Peyer's patch (tissue), 4 donors: ENCODE measurements at regions not wholly inside any gene's neighbourhood (a gene's known extent, or its start where the extent isn't known, plus 50 kb on each side); places are given as distances from the start of the nearest gene placed in this dataset.
"Not testable (repeated sequence)": the region's sequence is repeated elsewhere in the genome, so short reads cannot be mapped to it uniquely, and the experiment has no call there.

Source experiments
- DNase-seq, 3 donors: peaks; one replicate each; pipeline ENCODE4 v3.0.0-alpha.2; 2017 to 2019
- H3K27ac ChIP-seq, 4 donors: fragments of 200-600 bp; sonication (generic); one replicate each; pipeline ENCODE4 v1.5.1; 2016 to 2019
- H3K27me3 ChIP-seq, 2 donors: fragments of 200-600 bp; sonication (generic); one replicate each; pipeline ENCODE4 v1.5.1; 2019
- H3K36me3 ChIP-seq, 3 donors: fragments of 200-600 bp; sonication (generic); one replicate each; pipeline ENCODE4 v1.5.1; 2016 to 2019
- H3K4me1 ChIP-seq, 4 donors: fragments of 200-600 bp; sonication (generic); one replicate each; pipeline ENCODE4 v1.5.1; 2016 to 2019
- H3K4me3 ChIP-seq, 4 donors: fragments of 200-600 bp; sonication (generic); 1 replicate in 3 of 4; 2 replicates in 1 of 4; pipeline ENCODE4 v1.5.1; 2016 to 2019; ENCODE audit warnings: mild to moderate bottlenecking in 1 of 4
- H3K9me3 ChIP-seq, 4 donors: fragments of 200-600 bp; sonication (generic); one replicate each; pipeline ENCODE4 v1.5.1; 2016 to 2019; ENCODE audit warnings: mild to moderate bottlenecking in 1 of 4
- POLR2A ChIP-seq, 2 donors: fragments of 450-650 bp; IDR thresholded peaks; one replicate each; pipeline ENCODE4 v1.5.1; 2017; ENCODE audit warnings: antibody characterized with exemption in 2 of 2, mild to moderate bottlenecking in 2 of 2, moderate library complexity in 2 of 2
- TF ChIP-seq, protein P1 (sequence below), 6 experiments: fragments of 450-650 bp in 4 of 6; fragments of 200-600 bp in 2 of 6; sonication (generic) in 1 of 6; IDR thresholded peaks; one replicate each; pipeline ENCODE4 v1.5.1; 2017 to 2019; ENCODE audit warnings: antibody characterized with exemption in 6 of 6, mild to moderate bottlenecking in 3 of 6, moderate library complexity in 1 of 6

DNA sequence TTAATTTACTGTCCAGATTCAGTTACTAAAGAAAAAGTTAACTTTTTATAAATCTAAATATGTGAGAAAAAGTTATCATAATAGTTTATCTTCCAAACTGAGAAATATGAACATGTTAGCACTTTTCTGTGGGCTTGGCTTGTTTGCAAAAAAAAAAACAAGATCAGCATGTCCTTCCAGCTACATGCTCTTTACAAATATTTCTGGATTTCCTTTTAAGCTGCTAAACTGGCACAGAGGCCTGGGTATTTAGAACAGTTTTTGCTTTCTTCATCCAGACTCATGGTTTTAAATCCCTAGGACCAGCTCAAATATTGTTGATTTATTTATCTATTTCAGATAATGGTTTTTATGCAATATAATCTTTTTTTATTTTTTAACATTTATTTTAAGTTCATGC lies 1444.5 kb upstream of the FLRT2 start:
- peaks cover 0 to 4% (median 0%) of the 10 kb centered on the region in 4 donors for H3K9me3 ChIP-seq
- H3K4me1 ChIP-seq, result no peaks in the 10 kb centered on the region
- no peak for DNase-seq
- no peak overlapping the region for H3K4me3 ChIP-seq
- TF ChIP-seq, protein P1, sequence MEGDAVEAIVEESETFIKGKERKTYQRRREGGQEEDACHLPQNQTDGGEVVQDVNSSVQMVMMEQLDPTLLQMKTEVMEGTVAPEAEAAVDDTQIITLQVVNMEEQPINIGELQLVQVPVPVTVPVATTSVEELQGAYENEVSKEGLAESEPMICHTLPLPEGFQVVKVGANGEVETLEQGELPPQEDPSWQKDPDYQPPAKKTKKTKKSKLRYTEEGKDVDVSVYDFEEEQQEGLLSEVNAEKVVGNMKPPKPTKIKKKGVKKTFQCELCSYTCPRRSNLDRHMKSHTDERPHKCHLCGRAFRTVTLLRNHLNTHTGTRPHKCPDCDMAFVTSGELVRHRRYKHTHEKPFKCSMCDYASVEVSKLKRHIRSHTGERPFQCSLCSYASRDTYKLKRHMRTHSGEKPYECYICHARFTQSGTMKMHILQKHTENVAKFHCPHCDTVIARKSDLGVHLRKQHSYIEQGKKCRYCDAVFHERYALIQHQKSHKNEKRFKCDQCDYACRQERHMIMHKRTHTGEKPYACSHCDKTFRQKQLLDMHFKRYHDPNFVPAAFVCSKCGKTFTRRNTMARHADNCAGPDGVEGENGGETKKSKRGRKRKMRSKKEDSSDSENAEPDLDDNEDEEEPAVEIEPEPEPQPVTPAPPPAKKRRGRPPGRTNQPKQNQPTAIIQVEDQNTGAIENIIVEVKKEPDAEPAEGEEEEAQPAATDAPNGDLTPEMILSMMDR (IDR thresholded peaks at IDR 0.05), result no peak
- TF ChIP-seq POLR2A (IDR thresholded peaks at IDR 0.05), result no peak
- H3K27ac ChIP-seq, result no peak overlapping the region
- H3K36me3 ChIP-seq, result no peaks in the 10 kb centered on the region
- no peaks in the 10 kb centered on the region for H3K27me3 ChIP-seq

DNA sequence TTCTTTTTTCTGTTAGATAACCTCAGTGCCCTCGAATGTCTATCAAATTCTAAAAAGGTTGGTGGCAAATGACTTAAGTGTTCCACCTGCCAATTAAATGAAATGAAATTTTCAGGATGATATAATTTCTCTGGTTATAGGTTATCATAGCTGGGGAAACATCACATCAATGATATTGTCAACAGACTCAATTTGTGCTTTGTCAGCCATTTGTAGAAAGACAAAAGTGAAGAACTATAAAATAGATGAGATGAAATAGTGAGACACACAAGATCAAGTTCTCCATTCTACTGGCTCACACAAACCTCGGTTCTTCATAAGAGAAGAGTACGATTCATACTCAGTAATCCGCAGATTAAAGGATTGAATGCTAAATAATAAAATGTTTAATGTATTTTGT lies 1443.2 kb upstream of the FLRT2 start:
- Histone ChIP-seq H3K9me3 (peaks cover 0 to 4% (median 0%) of the 10 kb centered on the region in 4 donors), H3K4me3 (no peak overlapping the region), H3K4me1 (no peaks in the 10 kb centered on the region), H3K36me3 (no peaks in the 10 kb centered on the region), H3K27me3 (no peaks in the 10 kb centered on the region), H3K27ac (no peak overlapping the region)
- no peak for TF ChIP-seq POLR2A (IDR thresholded peaks at IDR 0.05)
- TF ChIP-seq, protein P1 (IDR thresholded peaks at IDR 0.05), result no peak
- no peak for DNase-seq

DNA sequence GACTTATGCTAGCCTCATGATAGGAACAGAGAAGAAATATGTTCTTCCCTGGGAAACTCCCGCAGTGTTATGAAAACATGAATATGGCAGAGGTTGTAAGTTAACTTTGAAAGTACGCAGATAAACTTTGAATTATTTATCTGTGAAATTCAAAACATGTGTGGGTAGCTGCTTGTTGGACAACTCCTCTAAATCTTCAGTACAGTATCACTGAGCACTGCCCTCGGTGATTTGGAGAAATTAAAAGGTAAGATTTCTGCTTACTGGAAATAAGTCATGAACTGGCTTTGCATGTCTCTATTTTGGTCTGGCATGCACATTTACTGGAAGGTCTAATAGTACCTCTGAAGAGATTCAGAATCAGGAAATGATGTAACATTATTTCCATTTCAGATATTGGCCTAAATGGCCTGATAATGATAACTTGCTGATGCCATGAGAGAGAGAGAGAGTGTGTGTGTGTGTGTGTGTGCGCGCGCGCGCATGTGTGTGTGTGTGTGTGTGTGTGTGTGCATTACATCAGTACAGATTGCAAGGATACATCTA lies 1441.9 kb upstream of the FLRT2 start:
- no peak overlapping the region for H3K4me3 ChIP-seq
- no peaks in the 10 kb centered on the region for H3K4me1 ChIP-seq
- H3K36me3 ChIP-seq, result no peaks in the 10 kb centered on the region
- H3K27me3 ChIP-seq, result no peaks in the 10 kb centered on the region
- H3K27ac ChIP-seq, result no peak overlapping the region
- no peak for TF ChIP-seq POLR2A (IDR thresholded peaks at IDR 0.05)
- TF ChIP-seq, protein P1 (IDR thresholded peaks at IDR 0.05), result no peak
- H3K9me3 ChIP-seq, result peaks cover 0 to 4% (median 0%) of the 10 kb centered on the region in 4 donors
- no peak for DNase-seq

DNA sequence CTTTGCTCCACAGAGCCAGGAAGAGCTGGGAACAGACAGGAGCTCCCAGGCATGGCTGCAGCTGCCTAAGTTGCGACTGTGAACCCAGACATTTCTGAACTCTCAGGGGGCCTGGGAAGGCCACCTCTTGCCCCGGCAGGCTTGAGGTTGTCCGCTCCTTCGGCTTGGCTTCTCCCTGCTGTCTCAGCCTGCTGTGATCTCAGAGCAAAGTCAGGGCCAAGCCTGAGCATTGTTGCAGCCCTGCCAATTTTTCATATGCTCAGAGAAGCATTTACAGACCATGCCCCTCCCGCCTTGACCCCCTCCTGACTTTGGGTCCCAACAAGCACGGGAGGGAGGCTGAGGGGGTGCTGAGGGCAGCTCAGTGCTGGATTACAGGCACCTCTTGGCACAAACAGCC lies 1439.1 kb upstream of the FLRT2 start:
- no peak for DNase-seq
- no peaks in the 10 kb centered on the region for H3K4me1 ChIP-seq
- H3K4me3 ChIP-seq, result no peak overlapping the region
- H3K27me3 ChIP-seq, result no peaks in the 10 kb centered on the region
- TF ChIP-seq, protein P1 (IDR thresholded peaks at IDR 0.05), result no peak
- no peak for TF ChIP-seq POLR2A (IDR thresholded peaks at IDR 0.05)
- no peaks in the 10 kb centered on the region for H3K9me3 ChIP-seq
- H3K27ac ChIP-seq, result no peak overlapping the region
- H3K36me3 ChIP-seq, result no peaks in the 10 kb centered on the region

DNA sequence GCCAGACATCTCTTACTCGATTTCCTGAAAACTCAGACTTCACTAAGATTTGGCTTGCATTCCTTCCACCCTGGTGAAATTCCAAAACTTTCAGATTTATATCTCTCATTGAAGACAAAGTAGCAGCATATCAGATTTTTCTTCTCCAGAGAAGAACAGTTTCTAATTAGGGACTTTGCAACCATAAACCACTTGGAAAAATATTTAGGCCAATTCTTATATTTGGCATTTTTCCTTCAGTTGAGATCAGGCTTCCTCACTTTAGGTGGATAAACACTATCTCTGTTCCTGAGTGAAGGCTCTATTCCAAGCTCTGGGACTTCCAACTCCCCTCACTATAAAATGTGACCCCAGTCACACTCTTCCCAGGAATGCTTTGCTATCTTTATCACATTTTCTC lies 1434.3 kb upstream of the FLRT2 start:
- no peaks in the 10 kb centered on the region for H3K4me1 ChIP-seq
- H3K36me3 ChIP-seq, result no peaks in the 10 kb centered on the region
- H3K27me3 ChIP-seq, result no peaks in the 10 kb centered on the region
- TF ChIP-seq, protein P1 (IDR thresholded peaks at IDR 0.05), result no peak
- DNase-seq, result no peak
- no peaks in the 10 kb centered on the region for H3K9me3 ChIP-seq
- H3K27ac ChIP-seq, result no peak overlapping the region
- H3K4me3 ChIP-seq, result no peak overlapping the region

DNA sequence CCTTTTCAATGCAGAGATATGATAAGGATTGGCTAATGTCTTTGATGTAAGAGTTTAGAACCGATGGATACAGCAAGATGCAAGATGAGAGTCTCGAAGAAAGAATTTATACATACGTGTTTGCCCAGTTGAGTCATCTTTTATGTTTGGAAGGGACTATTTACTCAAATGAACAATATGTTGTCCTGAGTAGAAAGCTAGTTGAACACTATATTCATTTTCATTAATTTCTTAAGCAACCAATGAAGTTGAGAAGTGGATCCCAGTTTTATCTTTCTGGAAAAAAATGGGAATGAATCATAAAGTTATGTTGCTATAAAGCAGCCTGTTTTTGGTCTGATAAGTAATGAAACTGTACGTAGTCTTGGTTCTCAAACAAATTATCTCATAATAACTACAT lies 1431.7 kb upstream of the FLRT2 start:
- H3K27me3 ChIP-seq, result no peaks in the 10 kb centered on the region
- TF ChIP-seq, protein P1 (IDR thresholded peaks at IDR 0.05), result no peak
- no peak for TF ChIP-seq POLR2A (IDR thresholded peaks at IDR 0.05)

DNA sequence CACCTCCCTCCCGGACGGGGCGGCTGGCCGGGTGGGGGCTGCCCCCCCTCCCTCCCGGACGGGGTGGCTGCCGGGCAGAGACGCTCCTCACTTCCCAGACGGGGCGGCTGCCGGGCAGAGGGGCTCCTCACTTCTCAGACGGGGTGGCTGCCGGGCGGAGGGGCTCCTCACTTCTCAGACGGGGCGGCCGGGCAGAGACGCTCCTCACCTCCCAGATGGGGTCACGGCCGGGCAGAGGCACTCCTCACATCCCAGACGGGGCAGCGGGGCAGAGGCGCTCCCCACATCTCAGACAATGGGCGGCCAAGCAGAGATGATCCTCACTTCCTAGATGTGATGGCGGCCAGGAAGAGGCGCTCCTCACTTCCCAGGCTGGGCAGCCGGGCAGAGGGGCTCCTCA lies 1430.4 kb upstream of the FLRT2 start:
- H3K4me3 ChIP-seq, H3K27ac ChIP-seq, H3K36me3 ChIP-seq, H3K4me1 ChIP-seq, DNase-seq, H3K9me3 ChIP-seq, H3K27me3 ChIP-seq: not testable (repeated sequence)

More for the DNA sequence above, 1431.7 kb upstream of the FLRT2 start:
- no peak overlapping the region for H3K27ac ChIP-seq
- H3K36me3 ChIP-seq, result no peaks in the 10 kb centered on the region
- no peak overlapping the region for H3K4me3 ChIP-seq
- H3K4me1 ChIP-seq, result no peaks in the 10 kb centered on the region
- H3K9me3 ChIP-seq, result peaks cover 0 to 3% (median 0%) of the 10 kb centered on the region in 4 donors
- DNase-seq, result no peak
